GM12875 (cell line): ENCODE measurements at regions not wholly inside any gene's neighbourhood (a gene's known extent, or its start where the extent isn't known, plus 50 kb on each side); places are given as distances from the start of the nearest gene placed in this dataset.

Source experiments
- H3K4me3 ChIP-seq: one replicate; pipeline ENCODE4 v1.5.1; 2011; ENCODE audit warnings: low read depth, low read length, control low read depth
- CTCF ChIP-seq: IDR thresholded peaks from 2 replicates; pipeline ENCODE4 v1.5.1; 2011; ENCODE audit warnings: low read depth, mild to moderate bottlenecking, control low read depth, inconsistent platforms, low read length, moderate library complexity, borderline replicate concordance; ENCODE audit not compliant: insufficient read depth

GRCh38 chr22:27501191-27501936 lies 300.2 kb downstream of the MN1 start:
- TF ChIP-seq CTCF, result no peak
- H3K4me3 ChIP-seq, result no peak overlapping the region

DNA sequence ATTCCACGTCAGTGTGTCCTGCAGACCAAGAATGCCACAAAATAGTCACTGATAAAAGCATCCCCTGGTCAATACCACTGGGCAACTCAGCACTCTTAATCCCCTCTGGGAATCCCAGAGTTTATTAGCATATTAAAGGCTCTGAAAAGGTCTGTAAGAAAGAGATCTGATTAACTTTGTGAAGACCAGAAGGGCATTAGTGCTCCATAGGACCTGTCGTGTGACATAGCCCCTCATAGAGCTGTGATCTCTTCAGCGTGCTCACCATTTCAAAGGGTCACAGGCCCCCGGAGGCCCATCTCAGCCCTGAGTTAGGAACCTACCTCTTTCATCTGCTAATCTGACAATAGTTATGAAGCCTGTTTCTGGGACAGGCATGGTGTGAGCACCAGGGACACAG lies 299.2 kb downstream of the MN1 start:
- H3K4me3 ChIP-seq, result no peak overlapping the region
- TF ChIP-seq CTCF, result no peak

DNA sequence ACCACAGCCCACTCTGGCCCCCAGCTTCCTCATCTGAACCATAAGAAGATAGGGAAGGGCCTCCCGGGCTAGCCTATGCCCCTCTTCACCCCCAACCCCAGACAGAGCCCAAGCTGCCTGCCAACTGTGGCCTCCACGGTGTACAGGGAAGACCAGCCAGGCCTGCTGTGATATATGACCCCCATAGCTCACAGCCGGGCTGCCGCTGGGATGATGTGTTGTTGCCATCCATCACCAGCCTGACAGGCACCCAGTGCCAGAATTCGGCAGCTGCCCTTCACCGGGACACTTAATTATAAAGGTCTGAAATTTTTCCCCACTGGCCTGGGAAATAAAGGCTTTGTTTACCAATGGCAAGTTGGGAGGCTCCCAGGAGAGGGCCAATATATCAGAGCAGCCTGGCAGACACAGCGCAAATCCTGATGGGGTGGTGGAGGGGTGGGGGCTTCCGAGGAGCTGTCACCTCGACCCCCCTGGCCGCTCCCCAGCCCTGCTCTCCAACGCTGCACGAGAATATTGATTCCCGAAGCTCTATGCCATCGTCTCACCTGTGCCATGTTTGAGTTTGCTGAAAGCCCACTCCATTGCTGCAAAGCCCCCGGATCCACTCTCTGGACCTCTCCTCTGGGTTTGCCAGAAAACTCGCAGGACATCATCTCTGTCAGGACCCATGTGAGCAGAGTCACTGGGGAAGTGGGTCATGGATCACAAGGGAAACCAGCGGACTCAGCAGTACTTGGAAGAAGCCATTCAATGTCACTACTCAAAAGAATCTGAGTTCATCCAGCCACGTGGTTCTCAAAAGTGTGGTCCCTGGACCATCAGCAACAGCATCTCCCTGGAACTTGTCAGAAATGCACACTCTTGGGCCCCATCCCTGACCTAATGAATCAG lies 296.9 kb downstream of the MN1 start:
- no peak for TF ChIP-seq CTCF

DNA sequence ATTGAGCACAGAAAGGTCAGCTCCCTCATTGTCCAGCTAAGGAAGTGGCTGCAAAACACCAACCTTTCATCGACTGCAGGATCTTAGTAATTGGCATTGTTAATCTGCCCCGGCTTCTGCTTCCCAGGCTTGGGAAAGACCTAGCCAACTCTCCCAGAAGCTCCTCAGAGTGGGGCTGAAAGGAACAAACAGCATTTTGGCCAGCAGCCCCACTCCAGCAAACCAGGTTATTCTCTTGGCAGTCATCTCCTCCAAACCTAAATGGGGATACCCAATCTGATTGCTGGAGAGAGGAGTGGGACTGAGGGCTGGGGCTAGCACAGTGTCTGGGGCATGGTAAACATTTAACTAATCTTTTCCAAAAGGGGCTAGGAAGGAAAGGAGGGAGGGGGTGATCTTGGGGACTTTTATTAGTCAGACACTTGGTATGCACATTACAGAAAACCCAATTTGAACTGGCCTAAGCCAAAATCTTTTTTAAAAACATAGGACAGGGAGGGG lies 294.4 kb downstream of the MN1 start:
- H3K4me3 ChIP-seq, result no peak overlapping the region
- TF ChIP-seq CTCF, result no peak

More for the DNA sequence above, 296.9 kb downstream of the MN1 start:
- no peak overlapping the region for H3K4me3 ChIP-seq

DNA sequence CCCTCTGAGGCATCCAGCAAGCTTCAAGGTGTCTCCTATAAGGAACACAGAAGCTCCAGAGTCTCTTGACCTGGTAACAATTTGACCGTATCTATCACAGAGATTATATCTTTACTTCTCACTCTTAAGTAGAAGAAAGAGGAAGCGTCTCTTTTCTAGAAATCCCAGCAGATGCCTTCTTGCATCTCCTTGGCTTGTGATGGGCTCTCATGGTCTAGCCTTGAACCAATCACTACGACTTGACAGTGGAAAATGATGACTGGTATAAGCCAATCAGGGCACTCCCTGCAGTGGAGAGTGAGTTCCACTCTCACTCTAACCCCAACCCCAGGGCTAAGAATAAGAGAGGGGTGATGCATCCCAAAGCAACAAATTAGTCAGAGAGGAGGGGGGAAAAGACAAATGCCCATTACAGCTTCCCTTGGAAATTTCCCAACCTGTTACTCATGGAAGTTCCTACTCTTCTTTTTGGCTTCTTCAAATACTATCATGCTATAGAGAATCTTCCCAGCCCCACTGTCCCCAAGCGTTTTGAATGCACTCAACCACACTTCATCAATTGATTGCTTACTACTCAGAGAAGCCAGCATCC lies 293.5 kb downstream of the MN1 start:
- no peak overlapping the region for H3K4me3 ChIP-seq
- TF ChIP-seq CTCF, result no peak

GRCh38 chr22:27509132-27509920 lies 292.2 kb downstream of the MN1 start:
- H3K4me3 ChIP-seq, result no peak overlapping the region
- TF ChIP-seq CTCF, result no peak
